ENCODE measurements at regions not wholly inside any gene's neighbourhood (a gene's known extent, or its start where the extent isn't known, plus 50 kb on each side); places are given as distances from the start of the nearest gene placed in this dataset.
A peak's percentile ranks its signal among the peaks of the same experiment; 100 is the strongest.
"Not testable (repeated sequence)": the region's sequence is repeated elsewhere in the genome, so short reads cannot be mapped to it uniquely, and the experiment has no call there.

GRCh38 chr16:26909623-26910022 is 157.1 kb upstream of the C16orf82 start:
- no peak for DNase-seq

GRCh38 chr16:26911436-26911835 is 155.3 kb upstream of the C16orf82 start:
- DNase-seq, result no peak

GRCh38 chr16:26913851-26914250 is 152.9 kb upstream of the C16orf82 start:
- no peak for DNase-seq

- no peak for DNase-seq
Measured at GRCh38 chr16:26930786-26931581, 135.7 kb upstream of the C16orf82 start.

GRCh38 chr16:26950636-26951035 is 116.1 kb upstream of the C16orf82 start:
- no peak for DNase-seq

GRCh38 chr16:26951950-26952349 is 114.8 kb upstream of the C16orf82 start:
- DNase-seq, result no peak

GRCh38 chr16:26952411-26952810 is 114.3 kb upstream of the C16orf82 start:
- DNase-seq, result no peak

GRCh38 chr16:26957283-26957859 is 109.4 kb upstream of the C16orf82 start:
- DNase-seq, result no peak

GRCh38 chr16:26959416-26960009 is 107.2 kb upstream of the C16orf82 start:
- DNase-seq, result no peak

GRCh38 chr16:26961459-26961858 is 105.3 kb upstream of the C16orf82 start:
- DNase-seq, result no peak

GRCh38 chr16:26963109-26963508 is 103.6 kb upstream of the C16orf82 start:
- no peak for DNase-seq

GRCh38 chr16:26969589-26970231 is 97.0 kb upstream of the C16orf82 start:
- no peak for DNase-seq

- DNase-seq, result no peak
Measured at GRCh38 chr16:26970292-26970691, 96.4 kb upstream of the C16orf82 start.

GRCh38 chr16:26976873-26977272 is 89.9 kb upstream of the C16orf82 start:
- no peak for DNase-seq

GRCh38 chr16:26981266-26981938 is 85.3 kb upstream of the C16orf82 start:
- DNase-seq, result no peak

GRCh38 chr16:26982422-26982821 is 84.3 kb upstream of the C16orf82 start:
- DNase-seq, result no peak

- DNase-seq, result peak; percentile 19
Measured at GRCh38 chr16:26983426-26983825, 83.3 kb upstream of the C16orf82 start.

GRCh38 chr16:26985100-26986065 is 81.3 kb upstream of the C16orf82 start:
- DNase-seq, result no peak

- peak; percentile 42 for DNase-seq
Measured at GRCh38 chr16:26987597-26988010, 79.1 kb upstream of the C16orf82 start.

GRCh38 chr16:26988186-26988585 is 78.5 kb upstream of the C16orf82 start:
- no peak for DNase-seq

GRCh38 chr16:26990384-26991120 is 76.2 kb upstream of the C16orf82 start:
- DNase-seq, result not testable (repeated sequence)

All from fibroblast of skin of scalp (primary cell).